ENCODE measurements at regions not wholly inside any gene's neighbourhood (a gene's known extent, or its start where the extent isn't known, plus 50 kb on each side); places are given as distances from the start of the nearest gene placed in this dataset.

GRCh38 chr6:85396159-85396808, 53.6 kb upstream of the NT5E start:
- FAIRE-seq (no peak), DNase-seq (ENCODE audit: low spot score) (no peak)

DNA sequence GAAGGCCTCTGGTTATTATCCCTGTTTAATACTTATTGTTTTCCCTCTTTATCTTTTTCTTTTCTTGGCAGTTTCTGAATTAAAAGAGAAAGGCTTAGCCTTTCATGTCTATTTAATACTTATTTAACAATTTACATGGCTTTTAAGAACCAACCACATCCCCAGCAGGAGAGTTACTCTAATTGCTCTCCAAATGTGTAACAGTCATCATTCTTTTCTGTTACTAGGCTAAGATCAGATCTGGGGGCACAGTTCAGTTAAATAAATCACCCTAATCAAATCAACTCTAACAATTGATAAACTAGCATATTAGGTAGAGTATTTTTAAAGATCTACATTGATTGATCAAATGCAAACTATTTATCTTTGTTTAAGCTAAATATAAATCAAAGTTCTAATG, 54.1 kb upstream of the NT5E start:
- no peak for FAIRE-seq

DNA sequence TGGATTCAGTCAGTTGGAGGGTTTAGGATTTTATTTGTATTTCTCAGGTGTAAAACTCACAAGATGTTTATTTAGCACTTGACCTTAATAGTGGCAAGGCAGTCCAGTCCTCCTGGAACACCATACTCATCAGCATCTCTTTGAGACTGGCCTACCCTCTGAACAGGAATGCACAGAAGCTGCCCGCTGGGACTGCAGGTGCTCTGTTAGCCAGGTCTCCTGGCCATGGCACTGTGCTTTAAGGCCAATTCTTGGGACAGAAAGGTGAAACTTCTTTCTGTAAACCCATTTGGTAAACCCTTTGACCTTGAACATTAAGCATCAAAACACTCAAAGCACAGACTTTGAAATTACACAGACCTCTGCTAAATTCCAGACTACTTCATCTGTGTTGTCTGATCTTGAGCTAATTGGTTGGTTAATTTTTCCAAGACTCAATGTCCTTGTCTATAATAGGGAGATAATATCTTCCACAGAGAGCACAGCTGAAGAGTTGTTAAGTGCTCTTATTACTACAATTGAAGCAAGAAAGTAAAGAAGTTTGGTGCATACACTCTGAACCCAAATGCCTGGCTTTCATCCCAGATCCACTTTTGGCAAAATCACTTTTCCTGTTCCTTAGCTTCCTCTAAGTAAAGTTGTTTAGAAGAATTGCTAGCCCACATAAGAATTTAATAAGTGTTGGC, 54.9 kb upstream of the NT5E start:
- FAIRE-seq (no peak), DNase-seq (ENCODE audit: low spot score) (no peak)

More for the DNA sequence above, 54.1 kb upstream of the NT5E start:
- DNase-seq (ENCODE audit: low spot score): no peak

- FAIRE-seq: no peak
- DNase-seq (ENCODE audit: low spot score): no peak
These were observed 55.7 kb upstream of the NT5E start for GRCh38 chr6:85394199-85394598.

DNA sequence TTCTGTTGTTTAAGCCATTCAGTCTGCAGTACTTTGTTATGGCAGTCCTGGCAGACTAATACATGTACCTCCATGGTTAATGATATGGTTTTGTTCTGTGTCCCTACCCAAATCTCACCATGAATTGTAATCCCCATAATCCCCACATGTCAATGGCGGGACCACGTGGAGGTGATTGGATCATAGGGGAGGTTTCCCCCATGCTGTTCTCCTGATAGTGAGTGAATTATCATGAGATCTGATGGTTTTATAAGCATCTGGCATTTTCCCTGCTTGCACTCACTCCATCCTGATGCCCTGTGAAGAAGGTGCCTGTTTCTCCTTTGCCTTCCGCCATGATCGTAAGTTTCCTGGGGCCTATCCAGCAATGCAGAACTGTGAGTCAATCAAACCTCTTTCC, 57.5 kb upstream of the NT5E start:
- DNase-seq (ENCODE audit: low spot score) (no peak), FAIRE-seq (no peak)

DNA sequence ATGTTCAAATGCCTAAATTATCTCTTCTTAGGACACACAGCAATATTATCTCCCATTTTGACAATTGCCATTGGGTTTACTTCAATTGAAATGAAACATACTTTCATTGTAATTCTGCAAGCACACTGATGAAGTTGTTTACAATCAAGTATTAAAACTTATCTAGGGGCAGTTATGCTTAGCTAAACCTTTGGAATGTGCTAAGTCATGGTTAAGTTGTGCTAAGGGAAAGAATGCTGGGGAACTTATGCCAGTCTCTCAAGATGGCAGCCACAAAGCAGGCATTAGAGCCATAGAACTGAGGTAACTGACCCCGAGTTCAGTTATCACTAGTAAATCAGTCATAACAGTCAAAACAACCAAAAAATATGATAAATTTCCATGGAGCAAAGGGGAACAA, 59.1 kb upstream of the NT5E start:
- DNase-seq (ENCODE audit: low spot score) (no peak), FAIRE-seq (no peak)

DNA sequence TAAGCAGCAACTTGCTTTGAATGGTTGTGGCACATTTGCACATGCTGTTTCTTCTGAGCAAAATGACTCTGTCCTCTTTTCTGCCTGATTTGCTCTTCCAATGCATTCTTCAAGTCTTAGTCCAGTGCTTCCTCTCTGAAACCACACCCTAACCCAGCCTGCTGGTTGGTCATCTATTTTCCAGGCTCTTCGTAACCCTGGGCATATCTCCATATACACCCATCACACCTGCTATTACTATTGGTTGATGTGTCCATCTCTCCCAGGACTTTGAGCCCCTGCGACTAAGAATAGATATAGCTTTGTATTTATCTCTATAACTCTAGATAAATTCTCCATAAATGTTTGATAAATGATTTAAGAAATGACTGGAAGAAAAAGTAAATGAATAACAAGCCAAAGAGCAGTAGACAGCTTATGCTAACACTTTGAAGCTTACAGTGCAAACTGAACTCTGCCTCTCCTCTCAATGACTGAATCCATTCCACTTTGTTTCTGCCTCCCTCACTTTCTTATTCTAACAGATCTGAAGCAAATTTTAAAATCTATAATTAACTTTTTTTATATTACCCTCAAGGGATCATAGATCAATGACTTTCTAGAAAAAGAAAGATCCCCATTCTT, 59.7 kb upstream of the NT5E start:
- DNase-seq (ENCODE audit: low spot score) (no peak), FAIRE-seq (no peak)

DNA sequence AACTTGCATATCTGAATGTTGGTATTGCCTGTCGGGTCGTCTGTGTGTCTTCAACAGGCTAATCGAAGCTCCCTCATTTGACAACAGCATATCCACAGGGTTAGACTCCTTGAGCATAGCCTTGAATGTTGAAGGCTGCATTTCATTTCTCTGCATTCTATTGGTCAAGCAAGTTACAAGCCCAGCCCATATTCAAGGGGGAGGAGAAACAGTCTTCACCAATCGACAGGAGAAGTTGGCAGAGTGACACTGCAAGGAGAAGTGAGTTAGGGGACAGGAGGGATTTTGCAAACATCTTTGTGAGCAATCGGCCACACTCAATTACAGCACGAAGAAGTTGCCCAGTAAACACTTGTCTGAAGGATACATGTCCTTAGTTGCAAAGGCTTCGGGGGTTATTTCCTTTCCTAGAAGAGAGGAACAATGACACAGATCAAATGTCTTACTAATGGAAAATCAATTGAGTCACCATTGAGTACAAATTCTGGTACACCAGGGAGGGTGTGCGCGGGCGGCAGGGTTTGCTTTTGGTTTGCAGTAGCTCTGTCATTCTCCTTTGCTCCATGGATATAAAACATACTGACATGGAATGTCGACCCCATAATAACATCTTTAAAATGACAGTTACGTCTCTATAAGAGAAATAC, 60.6 kb upstream of the NT5E start:
- FAIRE-seq (no peak), DNase-seq (ENCODE audit: low spot score) (no peak)

DNA sequence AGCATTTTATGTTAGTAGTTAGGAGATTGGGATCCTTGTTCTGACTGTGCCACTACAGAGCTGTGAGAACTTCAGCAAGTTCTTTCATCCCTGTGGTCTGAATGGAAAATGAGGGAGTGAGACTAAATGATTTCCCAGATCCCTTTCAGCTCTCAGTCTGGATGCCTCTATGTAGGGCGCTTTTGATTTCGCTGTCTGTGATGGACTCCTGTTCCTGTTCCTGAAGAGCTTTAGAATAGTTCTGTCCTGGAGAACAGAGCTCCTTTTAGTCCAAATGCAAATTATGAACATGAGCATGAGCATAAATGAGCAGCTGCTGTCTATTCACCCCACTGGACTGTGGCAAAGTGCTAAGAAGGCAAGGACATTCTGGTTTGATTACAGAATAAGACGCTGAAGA, 61.4 kb upstream of the NT5E start:
- no peak for DNase-seq (ENCODE audit: low spot score)
- no peak for FAIRE-seq

- FAIRE-seq (no peak), DNase-seq (ENCODE audit: low spot score) (no peak)
These were observed 64.1 kb upstream of the NT5E start for GRCh38 chr6:85385636-85386315.

DNA sequence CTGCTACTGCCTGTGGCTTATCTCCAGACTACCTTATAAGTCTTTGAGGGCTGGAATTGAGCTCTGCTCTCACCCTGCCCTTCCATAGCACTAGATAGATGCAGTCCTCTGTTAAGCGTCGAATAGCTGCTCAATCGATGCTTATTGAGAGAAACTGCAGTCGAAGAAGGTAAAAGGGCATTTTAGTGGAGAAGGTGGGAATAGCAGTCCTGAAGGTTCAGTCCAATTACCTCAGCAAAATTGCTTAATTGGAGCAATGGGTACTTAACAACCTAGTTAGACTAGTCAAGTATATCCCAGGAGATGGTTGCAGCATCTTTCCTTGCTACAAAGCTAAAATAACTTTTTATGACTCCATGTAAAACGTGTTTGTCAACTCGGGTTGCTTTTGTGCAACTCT, 66.8 kb upstream of the NT5E start:
- DNase-seq (ENCODE audit: low spot score): no peak
- FAIRE-seq: no peak

DNA sequence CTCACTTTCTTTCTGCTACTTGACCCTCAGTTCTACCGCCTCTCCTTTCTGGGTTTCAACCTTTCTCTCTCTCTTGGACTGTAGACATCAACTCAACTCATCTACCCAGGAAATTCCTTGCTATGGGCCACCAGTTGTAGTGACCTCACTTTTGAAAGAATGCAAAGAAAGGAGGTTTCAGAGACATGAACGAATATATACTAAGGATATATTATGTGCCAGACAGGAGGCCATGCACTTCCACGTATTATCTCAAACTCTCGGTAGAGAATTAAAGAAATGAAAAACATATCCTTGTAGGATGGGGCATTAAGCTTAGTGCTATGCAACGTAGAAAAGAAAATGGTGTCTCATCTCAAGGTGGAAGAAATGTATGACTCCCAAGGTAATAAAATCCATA, 67.3 kb upstream of the NT5E start:
- DNase-seq (ENCODE audit: low spot score): no peak
- no peak for FAIRE-seq

GRCh38 chr6:85372915-85373270, 77.0 kb upstream of the NT5E start:
- no peak for FAIRE-seq
- no peak for DNase-seq (ENCODE audit: low spot score)

DNA sequence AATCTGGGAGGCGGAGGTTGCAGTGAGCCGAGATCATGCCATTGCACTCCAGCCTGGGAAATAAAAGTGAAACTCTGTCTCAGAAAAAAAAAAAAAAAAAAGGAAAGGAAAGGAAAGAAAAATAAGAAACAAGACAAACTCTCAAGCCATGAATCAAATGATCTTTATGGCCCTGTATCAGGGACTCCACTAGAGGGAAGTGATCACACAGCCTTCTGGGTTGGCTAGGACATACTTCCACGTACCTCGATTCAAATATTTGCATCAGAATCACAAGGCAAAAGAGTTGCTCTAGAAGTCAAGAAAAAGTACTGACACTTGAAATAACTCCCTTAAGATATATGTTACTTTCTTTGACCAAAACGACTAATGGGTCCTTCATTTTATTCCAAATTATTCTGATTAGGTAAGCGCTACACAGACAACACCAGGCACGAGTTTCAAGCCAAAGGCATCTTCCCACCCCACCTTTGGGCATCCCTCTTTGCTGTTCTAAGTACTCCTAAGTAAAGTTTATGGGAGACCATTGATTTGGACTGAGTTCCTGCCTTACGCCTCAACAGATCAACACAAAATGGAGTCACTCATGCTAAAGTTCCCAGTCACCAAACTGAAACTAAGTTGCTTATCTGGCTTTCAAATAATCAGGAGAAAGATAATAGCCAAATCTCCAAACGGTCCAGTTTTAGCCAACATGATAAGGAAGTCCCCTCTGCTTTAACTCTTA, 77.5 kb upstream of the NT5E start:
- DNase-seq (ENCODE audit: low spot score): no peak
- FAIRE-seq: no peak

GRCh38 chr6:85368631-85369030, 81.3 kb upstream of the NT5E start:
- DNase-seq (ENCODE audit: low spot score) (no peak), FAIRE-seq (no peak)

- DNase-seq (ENCODE audit: low spot score): peak; percentile 20
- no peak for FAIRE-seq
These were observed 85.5 kb upstream of the NT5E start for GRCh38 chr6:85364344-85364743.

DNA sequence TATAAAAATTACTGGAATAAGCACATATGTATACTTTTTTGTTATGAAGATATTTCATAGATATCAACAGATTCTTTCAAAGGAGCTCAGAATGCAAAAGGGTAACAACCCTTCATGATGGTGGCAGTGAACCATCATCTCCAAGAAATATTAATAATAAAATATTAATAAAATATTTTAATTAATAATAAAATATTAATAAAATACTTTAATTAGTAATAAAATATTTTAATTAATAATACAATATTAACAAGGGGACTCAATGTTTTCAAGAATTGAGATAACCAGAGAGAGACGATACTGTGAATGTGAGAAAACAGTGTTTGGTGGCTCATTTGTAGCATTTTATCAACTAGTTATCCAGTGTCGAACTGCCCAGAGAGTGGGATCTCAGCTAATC, 86.0 kb upstream of the NT5E start:
- no peak for FAIRE-seq
- DNase-seq (ENCODE audit: low spot score): no peak

DNA sequence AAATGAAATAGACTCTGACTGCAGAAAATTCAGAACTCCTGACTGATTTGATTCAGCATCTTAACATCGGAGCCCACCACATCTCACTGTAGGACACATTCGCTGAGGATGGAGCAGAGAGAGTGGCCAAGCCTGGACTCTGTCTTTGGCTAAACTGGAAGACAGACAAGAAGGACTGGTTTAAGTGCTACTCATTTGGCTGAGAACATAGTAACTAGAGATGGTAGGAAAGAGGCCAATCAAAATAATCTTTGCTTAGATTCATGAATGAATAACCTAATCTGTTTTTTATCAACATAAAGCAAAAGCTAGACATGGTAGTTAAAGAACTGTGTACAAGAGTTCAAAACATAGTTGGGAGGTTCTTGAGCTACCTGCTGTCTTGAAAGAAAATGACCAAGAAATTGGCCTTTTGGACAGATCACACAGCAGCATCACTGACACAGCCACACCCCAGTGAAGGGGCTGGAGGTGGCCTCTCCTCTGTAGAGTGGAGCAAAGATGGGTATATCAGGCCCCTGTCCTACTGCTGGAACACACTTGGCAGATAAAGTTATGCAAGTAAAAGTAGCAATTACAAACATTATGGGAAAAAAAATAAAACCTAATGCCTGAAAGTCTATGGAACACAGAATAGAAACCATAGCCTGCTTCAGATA, 87.1 kb upstream of the NT5E start:
- DNase-seq (ENCODE audit: low spot score) (no peak), FAIRE-seq (no peak)

DNA sequence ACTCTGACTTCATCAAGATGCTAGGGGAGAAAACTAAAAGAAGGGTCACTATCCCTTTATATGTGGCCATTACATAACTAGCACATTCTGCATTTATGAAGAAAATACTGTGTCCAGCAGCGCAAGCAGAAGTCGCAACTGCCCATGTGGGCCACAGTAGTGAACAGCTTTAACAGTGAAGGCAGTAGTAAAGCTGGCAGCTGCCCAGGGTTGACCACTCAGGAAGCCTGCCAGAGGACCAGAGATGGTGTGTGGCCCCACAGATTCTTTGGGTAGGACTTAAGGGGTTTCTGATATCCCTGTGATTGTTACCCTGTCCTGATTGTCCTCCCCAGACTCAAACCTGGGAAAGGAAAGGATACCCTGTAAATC, 88.3 kb upstream of the NT5E start:
- no peak for FAIRE-seq
- DNase-seq (ENCODE audit: low spot score): no peak

DNA sequence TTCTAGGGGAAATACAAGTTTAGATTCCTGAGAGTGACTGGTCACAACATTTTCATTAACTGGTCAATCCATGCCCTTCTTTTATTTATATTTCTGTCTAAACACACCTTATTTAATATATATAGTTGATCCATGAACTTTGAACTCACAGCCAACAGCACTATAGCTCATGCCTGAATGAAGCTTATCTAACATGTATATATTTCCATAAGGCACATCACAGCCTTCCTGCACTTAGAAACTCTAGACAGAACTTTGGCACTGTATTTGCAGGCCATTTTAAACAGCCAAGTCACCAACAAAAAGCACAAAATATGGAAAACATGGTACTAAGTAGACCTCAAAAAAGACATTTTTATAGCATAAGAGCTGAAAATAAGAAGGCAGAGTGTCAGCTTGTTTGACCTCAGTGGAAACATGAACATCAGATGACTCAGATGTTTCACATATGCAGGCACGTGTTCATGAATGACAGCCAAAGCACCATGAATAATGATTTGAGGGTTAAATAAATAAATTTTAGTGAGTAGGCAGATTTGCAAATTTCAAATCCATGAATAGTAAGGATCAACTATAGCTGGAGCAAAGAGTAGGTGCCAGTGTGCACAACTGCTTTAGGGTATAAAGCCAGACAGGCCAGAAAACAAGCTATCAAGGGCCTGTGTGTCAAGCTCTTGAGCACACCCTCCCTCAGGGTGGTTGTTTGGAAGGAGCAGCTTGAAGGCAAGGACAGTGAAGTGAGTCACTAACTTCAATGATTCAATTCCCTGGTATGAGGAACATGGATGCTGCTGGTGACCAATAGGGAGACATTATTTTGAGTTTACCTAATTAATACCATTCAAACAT, 88.9 kb upstream of the NT5E start:
- FAIRE-seq (no peak), DNase-seq (ENCODE audit: low spot score) (peak; percentile 47)

Measured in urothelium cell line (cell line).